Brain microvascular endothelial cell (primary cell): ENCODE measurements at regions not wholly inside any gene's neighbourhood (a gene's known extent, or its start where the extent isn't known, plus 50 kb on each side); places are given as distances from the start of the nearest gene placed in this dataset.

Experiments used
- DNase-seq: peaks from one replicate; pipeline ENCODE4 v3.0.0-alpha.2; 2020
- H3K27ac ChIP-seq: fragments of 250-450 bp; sonication (Bioruptor Pico); 2 replicates; pipeline ENCODE4 v1.5.1; 2020; ENCODE audit warnings: mild to moderate bottlenecking, moderate library complexity
- H3K27me3 ChIP-seq: fragments of 250-450 bp; sonication (Bioruptor Pico); replicated peaks from 2 replicates; pipeline ENCODE4 v1.5.1; 2020; ENCODE audit warnings: mild to moderate bottlenecking
- H3K36me3 ChIP-seq: fragments of 250-450 bp; sonication (Bioruptor Pico); replicated peaks from 2 replicates; pipeline ENCODE4 v1.5.1; 2020; ENCODE audit warnings: mild to moderate bottlenecking
- H3K4me3 ChIP-seq: 2 replicates; pipeline ENCODE4 v1.5.1; 2011; ENCODE audit warnings: low read depth, mild to moderate bottlenecking, control low read depth, low read length, moderate library complexity
- CTCF ChIP-seq: IDR thresholded peaks from 2 replicates; pipeline ENCODE4 v1.5.1; 2011; ENCODE audit warnings: low read depth, mild to moderate bottlenecking, moderate library complexity, low read length, control low read depth, inconsistent platforms; ENCODE audit errors: missing control alignments
- in situ Hi-C: cut with HindIII; loops from 2 replicates; pipeline ENCODE4 v1.10.0; 2017; ENCODE audit warnings: low sequenced_read_pairs, low pct_ligation_motif_present

- no peaks in the 10 kb centered on the region for H3K27me3 ChIP-seq
- in situ Hi-C loops, result no loop called here
- TF ChIP-seq CTCF, result no peak
- H3K36me3 ChIP-seq, result no peaks in the 10 kb centered on the region
- no peak overlapping the region for H3K27ac ChIP-seq
- no peak for DNase-seq
- no peak overlapping the region for H3K4me3 ChIP-seq
These were observed 77.7 kb upstream of the IGFBP5 start for GRCh38 chr2:216773072-216773471.

- H3K4me3 ChIP-seq, result no peak overlapping the region
- TF ChIP-seq CTCF, result no peak
- in situ Hi-C loops, result no loop called here
- no peak for DNase-seq
- no peak overlapping the region for H3K27ac ChIP-seq
- no peaks in the 10 kb centered on the region for H3K36me3 ChIP-seq
- H3K27me3 ChIP-seq, result peaks cover 2% of the 10 kb centered on the region
These were observed 75.4 kb upstream of the IGFBP5 start for GRCh38 chr2:216770717-216771116.

- Histone ChIP-seq H3K36me3 (no peaks in the 10 kb centered on the region), H3K27ac (no peak overlapping the region), H3K27me3 (peaks cover 2% of the 10 kb centered on the region), H3K4me3 (no peak overlapping the region)
- TF ChIP-seq CTCF, result no peak
- DNase-seq, result no peak
- in situ Hi-C loops, result no loop called here
These were observed 74.7 kb upstream of the IGFBP5 start for GRCh38 chr2:216770050-216770449.

- no peak for TF ChIP-seq CTCF
- H3K36me3 ChIP-seq, result no peaks in the 10 kb centered on the region
- no peak overlapping the region for H3K4me3 ChIP-seq
- peaks cover 2% of the 10 kb centered on the region for H3K27me3 ChIP-seq
- in situ Hi-C loops, result no loop called here
- DNase-seq, result no peak
- no peak overlapping the region for H3K27ac ChIP-seq
These were observed 74.3 kb upstream of the IGFBP5 start for GRCh38 chr2:216769626-216770025.

- TF ChIP-seq CTCF, result no peak
- Histone ChIP-seq H3K4me3 (no peak overlapping the region), H3K36me3 (no peaks in the 10 kb centered on the region), H3K27ac (no peak overlapping the region), H3K27me3 (peaks cover 2% of the 10 kb centered on the region)
- in situ Hi-C loops, result no loop called here
- no peak for DNase-seq
These were observed 73.6 kb upstream of the IGFBP5 start for GRCh38 chr2:216768908-216769411.

GRCh38 chr2:216765761-216766262 is 70.5 kb upstream of the IGFBP5 start:
- TF ChIP-seq CTCF, result no peak

More at GRCh38 chr2:216765761-216766262, 70.5 kb upstream of the IGFBP5 start:
- DNase-seq, result no peak
- in situ Hi-C loops, result no loop called here
- H3K4me3 ChIP-seq, result no peak overlapping the region
- H3K27me3 ChIP-seq, result peaks cover 2% of the 10 kb centered on the region
- H3K27ac ChIP-seq, result no peak overlapping the region
- H3K36me3 ChIP-seq, result no peaks in the 10 kb centered on the region
